Sigmoid colon (tissue), 6 donors: ENCODE measurements at regions not wholly inside any gene's neighbourhood (a gene's known extent, or its start where the extent isn't known, plus 50 kb on each side); places are given as distances from the start of the nearest gene placed in this dataset.

ENCODE experiments used
- DNase-seq: peaks from one replicate; pipeline ENCODE4 v3.0.0-alpha.2; 2019
- H3K27ac ChIP-seq, 4 donors: fragments of 200-600 bp; sonication (generic); one replicate each; pipeline ENCODE4 v1.5.1; 2016 to 2019; ENCODE audit warnings: mild to moderate bottlenecking in 1 of 4
- H3K27me3 ChIP-seq, 3 donors: fragments of 200-600 bp; sonication (generic); one replicate each; pipeline ENCODE4 v1.5.1; 2019; ENCODE audit warnings: mild to moderate bottlenecking in 1 of 3
- H3K36me3 ChIP-seq, 4 donors: fragments of 200-600 bp; sonication (generic); one replicate each; pipeline ENCODE4 v1.5.1; 2016 to 2019
- H3K4me1 ChIP-seq, 4 donors: fragments of 200-600 bp; sonication (generic); one replicate each; pipeline ENCODE4 v1.5.1; 2017 to 2019
- H3K4me3 ChIP-seq, 4 donors: fragments of 200-600 bp; sonication (generic); one replicate each; pipeline ENCODE4 v1.5.1; 2017 to 2019; ENCODE audit warnings: mild to moderate bottlenecking in 2 of 4, moderate library complexity in 1 of 4
- H3K9me3 ChIP-seq, 4 donors: fragments of 200-600 bp in 3 of 4; sonication (generic) in 3 of 4; one replicate each; pipeline versions ENCODE4 v1.5.1 to v1.6.1; 2013 to 2019
- CTCF ChIP-seq, 4 experiments: fragments of 450-650 bp in 3 of 4; fragments of 200-600 bp in 1 of 4; IDR thresholded peaks; one replicate each; pipeline ENCODE4 v1.5.1; 2016 to 2019; ENCODE audit warnings: antibody characterized with exemption in 4 of 4, mild to moderate bottlenecking in 3 of 4, moderate library complexity in 2 of 4
- EP300 ChIP-seq, 4 donors: sonication (generic); formaldehyde crosslinking; IDR thresholded peaks; one replicate each; pipeline ENCODE4 v1.6.1; 2017; ENCODE audit warnings: antibody characterized with exemption in 4 of 4
- POLR2A ChIP-seq, 2 donors: fragments of 450-650 bp; IDR thresholded peaks; one replicate each; pipeline ENCODE4 v1.6.1; 2016; ENCODE audit warnings: antibody characterized with exemption in 2 of 2, mild to moderate bottlenecking in 2 of 2, moderate library complexity in 2 of 2
- POLR2AphosphoS5 ChIP-seq, 4 donors: sonication (generic); formaldehyde crosslinking; IDR thresholded peaks; one replicate each; pipeline ENCODE4 v1.6.1; 2017; ENCODE audit warnings: antibody characterized with exemption in 4 of 4
- WGBS, 2 donors: extraction: QIAGEN DNeasy Blood & Tissue Kit; methylation state at CpG; one replicate each; pipeline ENCODE4 v1.1.7; 2013; 5-methylcytosine and 5-hydroxymethylcytosine counted together
- intact Hi-C: fragments of 100-400 bp; cut with DNase I; formaldehyde crosslinking; loops from one replicate; pipeline ENCODE4 v1.15.1; 2023
- donor health status: healthy with polysubstance abuse.
- donor health status: healthy.

DNA sequence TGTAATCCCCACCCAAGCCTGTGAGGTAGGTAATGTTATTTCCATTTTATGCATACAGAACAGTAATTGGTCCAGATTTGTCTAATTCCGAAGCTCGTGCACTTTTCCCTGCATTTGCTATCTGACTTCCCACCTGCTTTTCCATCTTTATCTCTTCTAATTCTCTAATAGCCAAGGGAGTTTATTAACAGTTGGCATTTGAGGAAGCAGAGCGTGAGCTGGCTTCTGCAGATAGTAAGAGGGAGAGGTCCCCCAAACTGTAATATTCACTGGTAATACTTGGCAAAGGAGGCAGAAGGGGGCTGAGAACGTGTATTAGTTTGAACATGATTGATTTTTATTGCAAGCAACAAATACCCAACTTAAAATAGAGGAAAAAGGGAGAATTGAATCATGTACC, 110.8 kb upstream of the SPON1 start:
- no peak for DNase-seq
- Histone ChIP-seq H3K27ac (no peak overlapping the region), H3K4me1 (no peaks in the 10 kb centered on the region), H3K4me3 (no peak overlapping the region), H3K27me3 (no peaks in the 10 kb centered on the region), H3K9me3 (no peaks in the 10 kb centered on the region), H3K36me3 (no peaks in the 10 kb centered on the region)
- TF ChIP-seq CTCF (IDR thresholded peaks at IDR 0.05) (no peak), POLR2A (IDR thresholded peaks at IDR 0.05) (no peak), POLR2AphosphoS5 (IDR thresholded peaks at IDR 0.05) (no peak), EP300 (IDR thresholded peaks at IDR 0.05) (no peak)
- 73 to 88% methylated on average over 4 of the region's 4 CpGs for WGBS, 2 donors
- intact Hi-C loops = no loop called here

- 53 to 71% methylated on average over 5 of the region's 5 CpGs for WGBS, 2 donors
Observed at GRCh38 chr11:13852481-13852880, 110.0 kb upstream of the SPON1 start.

DNA sequence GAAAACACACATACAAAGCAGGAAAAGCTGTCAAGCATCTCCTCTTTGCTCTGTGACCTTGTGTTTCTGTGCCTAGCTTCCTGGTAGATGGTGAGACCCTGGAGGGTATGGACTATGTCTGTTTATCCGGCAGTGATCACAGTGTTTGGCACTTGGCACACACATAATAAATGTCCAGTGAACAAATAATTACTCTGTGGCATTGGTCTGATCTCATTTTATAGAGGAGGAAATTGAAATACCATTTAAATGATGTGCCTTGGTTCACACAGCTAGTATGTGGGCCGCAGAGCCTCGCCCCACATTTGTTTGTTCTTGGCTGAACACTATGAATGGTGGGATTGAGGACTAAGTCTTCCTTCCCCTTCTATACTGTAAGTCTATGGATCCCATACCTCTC, 104.7 kb upstream of the SPON1 start:
- DNase-seq = no peak
- Histone ChIP-seq H3K9me3 (no peaks in the 10 kb centered on the region), H3K36me3 (no peaks in the 10 kb centered on the region), H3K27me3 (no peaks in the 10 kb centered on the region), H3K27ac (no peak overlapping the region), H3K4me3 (no peak overlapping the region), H3K4me1 (no peaks in the 10 kb centered on the region)
- TF ChIP-seq EP300 (IDR thresholded peaks at IDR 0.05) = no peak
- no peak for TF ChIP-seq CTCF (IDR thresholded peaks at IDR 0.05)
- no peak for TF ChIP-seq POLR2AphosphoS5 (IDR thresholded peaks at IDR 0.05)
- TF ChIP-seq POLR2A (IDR thresholded peaks at IDR 0.05) = no peak
- intact Hi-C loops = no loop called here
- 21 to 67% methylated on average over 3 of the region's 3 CpGs for WGBS, 2 donors

More at GRCh38 chr11:13852481-13852880, 110.0 kb upstream of the SPON1 start:
- no peak for DNase-seq
- TF ChIP-seq CTCF (IDR thresholded peaks at IDR 0.05) = no peak
- no peak for TF ChIP-seq POLR2AphosphoS5 (IDR thresholded peaks at IDR 0.05)
- H3K27ac ChIP-seq = no peak overlapping the region
- no peaks in the 10 kb centered on the region for H3K9me3 ChIP-seq
- no peaks in the 10 kb centered on the region for H3K27me3 ChIP-seq
- no peaks in the 10 kb centered on the region for H3K36me3 ChIP-seq
- H3K4me1 ChIP-seq = no peaks in the 10 kb centered on the region
- no peak overlapping the region for H3K4me3 ChIP-seq
- intact Hi-C loops = no loop called here

GRCh38 chr11:13859892-13860291, 102.6 kb upstream of the SPON1 start:
- H3K4me1 ChIP-seq = no peaks in the 10 kb centered on the region
- H3K27me3 ChIP-seq = no peaks in the 10 kb centered on the region
- WGBS, 2 donors = 72 to 73% methylated on average over 9 of the region's 9 CpGs
- DNase-seq = no peak
- no peak overlapping the region for H3K4me3 ChIP-seq
- intact Hi-C loops = no loop called here
- TF ChIP-seq POLR2A (IDR thresholded peaks at IDR 0.05) = no peak
- TF ChIP-seq POLR2AphosphoS5 (IDR thresholded peaks at IDR 0.05) = no peak
- TF ChIP-seq EP300 (IDR thresholded peaks at IDR 0.05) = no peak
- no peak for TF ChIP-seq CTCF (IDR thresholded peaks at IDR 0.05)
- H3K27ac ChIP-seq = no peak overlapping the region
- no peaks in the 10 kb centered on the region for H3K36me3 ChIP-seq
- no peaks in the 10 kb centered on the region for H3K9me3 ChIP-seq

GRCh38 chr11:13861411-13861810, 101.1 kb upstream of the SPON1 start:
- intact Hi-C loops = no loop called here
- TF ChIP-seq EP300 (IDR thresholded peaks at IDR 0.05) (no peak), POLR2A (IDR thresholded peaks at IDR 0.05) (no peak), POLR2AphosphoS5 (IDR thresholded peaks at IDR 0.05) (no peak), CTCF (IDR thresholded peaks at IDR 0.05) (no peak)
- no peaks in the 10 kb centered on the region for H3K4me1 ChIP-seq
- no peak for DNase-seq
- no peak overlapping the region for H3K27ac ChIP-seq
- H3K36me3 ChIP-seq = no peaks in the 10 kb centered on the region
- no peaks in the 10 kb centered on the region for H3K9me3 ChIP-seq
- no peak overlapping the region for H3K4me3 ChIP-seq
- no peaks in the 10 kb centered on the region for H3K27me3 ChIP-seq
- 61 to 87% methylated on average over 3 of the region's 3 CpGs for WGBS, 2 donors
